ENCODE measurements at regions not wholly inside any gene's neighbourhood (a gene's known extent, or its start where the extent isn't known, plus 50 kb on each side); places are given as distances from the start of the nearest gene placed in this dataset.

GRCh38 chr6:14399635-14400034 is 282.1 kb downstream of the CD83 start:
- no peak overlapping the region for H3K14ac ChIP-seq (ENCODE audit: insufficient read depth, low read length)
- no peaks in the 10 kb centered on the region for H3K23me2 ChIP-seq (ENCODE audit: insufficient read length, low read depth, low read length, poor library complexity, severe bottlenecking)
- Mint-ChIP-seq H3K27me3 (ENCODE audit: low read depth) (peaks cover 4% of the 10 kb centered on the region; the same call in 1 of the 2 replicates), H3K27ac (no peak overlapping the region), H3K36me3 (ENCODE audit: insufficient read depth in 1 of 3, low read depth in 3 of 3) (peaks cover 30 to 31% (median 30%) of the 10 kb centered on the region in 3 experiments), H3K9me3 (peaks cover 31 to 45% of the 10 kb centered on the region in 2 experiments), H3K4me3 (no peak overlapping the region), H3K4me1 (peaks cover 10 to 17% of the 10 kb centered on the region in 2 experiments)
- no peak overlapping the region for H3K9ac ChIP-seq (ENCODE audit: extremely low read depth, insufficient read length, low read length)
- no peaks in the 10 kb centered on the region for H3K79me2 ChIP-seq (ENCODE audit: insufficient read depth, low read length)
- H2BK120ac ChIP-seq (ENCODE audit: low read depth, low read length, poor library complexity, severe bottlenecking), result no peak overlapping the region
- no peaks in the 10 kb centered on the region for H3K27me3 ChIP-seq (ENCODE audit: insufficient read depth, low read length)
- no peaks in the 10 kb centered on the region for H3K79me1 ChIP-seq (ENCODE audit: insufficient read depth, low read depth, low read length, poor library complexity, severe bottlenecking)
- H4K20me1 ChIP-seq (ENCODE audit: control insufficient read depth, insufficient read depth, insufficient read length), result no peaks in the 10 kb centered on the region
- no peak overlapping the region for H3K18ac ChIP-seq (ENCODE audit: insufficient read length, low read depth, low read length)
- no peak overlapping the region for H3K4me2 ChIP-seq (ENCODE audit: insufficient read depth, insufficient read length, low read length)
- no CpG with 5 or more reads among the region's 5 CpGs for WGBS (ENCODE audit: extremely low coverage, insufficient read length, low lambda C conversion rate)
- no peak overlapping the region for H2AFZ ChIP-seq (ENCODE audit: low read length)
- H3K4me1 ChIP-seq (ENCODE audit: insufficient read depth, low read length), result no peaks in the 10 kb centered on the region
- H2BK20ac ChIP-seq (ENCODE audit: low read depth, low read length, poor library complexity, severe bottlenecking), result no peak overlapping the region
- H3K23ac ChIP-seq (ENCODE audit: insufficient read length, low read depth, low read length), result no peak overlapping the region
- H3K9me3 ChIP-seq (ENCODE audit: control insufficient read depth, low read depth, low read length), result peaks cover 27% of the 10 kb centered on the region
- H3K27ac ChIP-seq (ENCODE audit: insufficient read length, low read depth, low read length), result no peak overlapping the region
- H3T11ph ChIP-seq (ENCODE audit: low read length), result no peak overlapping the region
- H2AK5ac ChIP-seq (ENCODE audit: insufficient read length, low read length), result no peak overlapping the region
- H2BK5ac ChIP-seq (ENCODE audit: insufficient read length, low read length), result no peak overlapping the region
- H3K4ac ChIP-seq (ENCODE audit: low read depth, low read length), result no peak overlapping the region
- no peak overlapping the region for H4K91ac ChIP-seq (ENCODE audit: insufficient read length, low read depth, low read length)
- H2BK15ac ChIP-seq (ENCODE audit: low read depth, low read length), result no peak overlapping the region
- no peak for DNase-seq
- no peak for TF ChIP-seq CTCF (conservative IDR thresholded peaks at IDR 0.05)
- no peak overlapping the region for H4K5ac ChIP-seq (ENCODE audit: insufficient read length, low read depth, low read length)
- H2BK12ac ChIP-seq (ENCODE audit: insufficient read length, low read depth, low read length), result no peak overlapping the region
- no peak overlapping the region for H4K8ac ChIP-seq (replicated peaks; ENCODE audit: insufficient read length, low read depth, low read length)
- H3K56ac ChIP-seq (ENCODE audit: insufficient read length, low read depth, low read length), result no peak overlapping the region
